ENCODE measurements at regions not wholly inside any gene's neighbourhood (a gene's known extent, or its start where the extent isn't known, plus 50 kb on each side); places are given as distances from the start of the nearest gene placed in this dataset.

- H3K9me3 ChIP-seq (ENCODE audit: low read length) = no peaks in the 10 kb centered on the region
- no peak overlapping the region for H3K27ac ChIP-seq (ENCODE audit: low read length)
- no peaks in the 10 kb centered on the region for H4K20me1 ChIP-seq (ENCODE audit: insufficient read depth)
- H3K4me3 ChIP-seq (ENCODE audit: low read length) = no peak overlapping the region
- no peaks in the 10 kb centered on the region for H3K36me3 ChIP-seq (ENCODE audit: insufficient read depth, low read length)
- no peaks in the 10 kb centered on the region for H3F3A ChIP-seq (ENCODE audit: insufficient read depth, low read length, poor library complexity, severe bottlenecking)
- H2AFZ ChIP-seq (ENCODE audit: low read depth, low read length) = no peak overlapping the region
- H3K9me2 ChIP-seq (ENCODE audit: insufficient read depth, low read length) = no peaks in the 10 kb centered on the region
- TF ChIP-seq TAF1 (IDR thresholded peaks at IDR 0.05; ENCODE audit: low read depth) = no peak
- TF ChIP-seq EZH2 (IDR thresholded peaks at IDR 0.05; ENCODE audit: borderline replicate concordance, insufficient read depth, low read length, poor library complexity, severe bottlenecking) = no peak
- TF ChIP-seq MXI1 (conservative IDR thresholded peaks at IDR 0.05; ENCODE audit: poor library complexity, severe bottlenecking) = no peak
- no peak for TF ChIP-seq CTCF (IDR thresholded peaks at IDR 0.05; ENCODE audit: poor library complexity, severe bottlenecking)
- no peak for TF ChIP-seq POLR2AphosphoS5 (IDR thresholded peaks at IDR 0.05)
- TF ChIP-seq EP300 (conservative IDR thresholded peaks at IDR 0.05; ENCODE audit: poor library complexity, severe bottlenecking) = no peak
- no peak for TF ChIP-seq SMC3 (conservative IDR thresholded peaks at IDR 0.05; ENCODE audit: poor library complexity)
- no peak for TF ChIP-seq REST (IDR thresholded peaks at IDR 0.05; ENCODE audit: borderline replicate concordance)
- no peak for TF ChIP-seq RAD21 (conservative IDR thresholded peaks at IDR 0.05)
- no peak overlapping the region for H3K4me2 ChIP-seq (ENCODE audit: low read length)
- no peaks in the 10 kb centered on the region for H3K79me2 ChIP-seq (replicated peaks; ENCODE audit: insufficient read depth, low read length)
- no peak overlapping the region for H3K9ac ChIP-seq (ENCODE audit: low read length)
- H3K27me3 ChIP-seq (ENCODE audit: insufficient read depth, low read depth, low read length) = no peaks in the 10 kb centered on the region
Observed at GRCh38 chr2:120855855-120856405, 120.3 kb downstream of the GLI2 start.

- Histone ChIP-seq H3K4me2 (ENCODE audit: low read length) (no peak overlapping the region), H2AFZ (ENCODE audit: low read depth, low read length) (no peak overlapping the region), H4K20me1 (ENCODE audit: insufficient read depth) (no peaks in the 10 kb centered on the region), H3K27ac (ENCODE audit: low read length) (no peak overlapping the region), H3K36me3 (ENCODE audit: insufficient read depth, low read length) (no peaks in the 10 kb centered on the region), H3K9ac (ENCODE audit: low read length) (no peak overlapping the region), H3K79me2 (replicated peaks; ENCODE audit: insufficient read depth, low read length) (no peaks in the 10 kb centered on the region), H3K4me3 (ENCODE audit: low read length) (no peak overlapping the region), H3F3A (ENCODE audit: insufficient read depth, low read length, poor library complexity, severe bottlenecking) (no peaks in the 10 kb centered on the region), H3K27me3 (ENCODE audit: insufficient read depth, low read depth, low read length) (no peaks in the 10 kb centered on the region), H3K9me3 (ENCODE audit: low read length) (no peaks in the 10 kb centered on the region), H3K9me2 (ENCODE audit: insufficient read depth, low read length) (no peaks in the 10 kb centered on the region)
- no peak for TF ChIP-seq EZH2 (IDR thresholded peaks at IDR 0.05; ENCODE audit: borderline replicate concordance, insufficient read depth, low read length, poor library complexity, severe bottlenecking)
- TF ChIP-seq EP300 (conservative IDR thresholded peaks at IDR 0.05; ENCODE audit: poor library complexity, severe bottlenecking) = no peak
- TF ChIP-seq POLR2AphosphoS5 (IDR thresholded peaks at IDR 0.05) = no peak
- no peak for TF ChIP-seq CTCF (IDR thresholded peaks at IDR 0.05; ENCODE audit: poor library complexity, severe bottlenecking)
- TF ChIP-seq TAF1 (IDR thresholded peaks at IDR 0.05; ENCODE audit: low read depth) = no peak
- TF ChIP-seq MXI1 (conservative IDR thresholded peaks at IDR 0.05; ENCODE audit: poor library complexity, severe bottlenecking) = no peak
- TF ChIP-seq SMC3 (conservative IDR thresholded peaks at IDR 0.05; ENCODE audit: poor library complexity) = no peak
- TF ChIP-seq RAD21 (conservative IDR thresholded peaks at IDR 0.05) = no peak
- TF ChIP-seq REST (IDR thresholded peaks at IDR 0.05; ENCODE audit: borderline replicate concordance) = no peak
Observed at GRCh38 chr2:120856421-120856862, 120.8 kb downstream of the GLI2 start.

All from neural cell (in vitro differentiated cells).